ENCODE measurements at regions not wholly inside any gene's neighbourhood (a gene's known extent, or its start where the extent isn't known, plus 50 kb on each side); places are given as distances from the start of the nearest gene placed in this dataset.
"Not testable (repeated sequence)": the region's sequence is repeated elsewhere in the genome, so short reads cannot be mapped to it uniquely, and the experiment has no call there.

DNA sequence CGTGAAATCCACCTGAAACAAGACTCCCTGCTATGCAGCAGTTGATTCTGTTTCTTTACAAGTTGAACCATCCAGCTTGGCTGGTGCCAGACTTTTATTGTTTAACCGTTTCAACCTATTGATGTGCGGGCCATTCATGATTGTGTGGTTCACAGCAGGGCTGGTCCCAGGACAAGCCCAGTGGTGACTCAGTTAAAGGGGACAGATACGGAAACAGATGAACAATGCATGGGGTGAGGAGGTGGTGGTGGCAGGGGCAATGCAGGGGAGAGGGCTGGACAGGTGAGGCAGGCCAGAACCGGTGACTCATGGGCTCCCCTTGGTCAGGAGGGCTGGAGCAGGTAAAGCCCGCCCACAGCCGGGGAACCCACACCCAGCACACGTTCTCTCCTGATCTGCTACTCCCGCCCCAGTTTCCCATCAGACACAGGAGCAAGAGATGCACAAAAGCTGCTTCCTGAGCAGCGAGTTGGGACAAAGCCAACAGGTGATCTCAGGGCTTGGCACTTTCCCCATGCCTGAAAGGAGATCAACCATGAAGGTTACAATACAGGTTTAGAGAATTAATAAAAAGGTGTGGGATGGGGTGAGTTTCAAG, 232.2 kb downstream of the LY86 start:
- no peak for DNase-seq

DNA sequence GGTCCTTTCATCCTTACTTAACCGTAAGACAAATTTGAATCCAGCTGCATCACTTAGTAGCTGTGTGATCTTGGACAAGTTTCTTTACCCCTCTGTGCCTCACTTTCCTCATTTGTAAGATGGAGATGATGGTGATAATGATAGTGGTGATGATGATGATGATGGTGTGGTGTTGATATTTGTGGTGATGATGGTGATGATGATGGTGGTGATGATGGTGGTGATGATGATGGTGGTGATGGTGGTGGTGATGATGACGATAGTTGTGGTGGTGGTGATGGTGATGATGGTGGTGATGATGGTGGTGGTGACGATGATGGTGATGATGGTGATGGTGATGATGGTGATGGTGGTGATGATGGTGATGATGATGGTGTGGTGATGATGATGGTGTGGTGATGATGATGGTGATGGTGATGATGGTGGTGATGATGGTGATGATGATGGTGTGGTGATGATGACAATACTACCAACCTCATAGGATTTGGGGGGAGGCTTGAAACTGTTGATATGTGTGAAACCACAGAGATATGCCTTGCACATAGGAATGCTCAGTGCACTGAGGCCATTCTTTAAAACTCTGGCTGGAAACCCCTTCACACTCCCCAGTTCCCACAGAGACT, 233.2 kb downstream of the LY86 start:
- DNase-seq = no peak

DNA sequence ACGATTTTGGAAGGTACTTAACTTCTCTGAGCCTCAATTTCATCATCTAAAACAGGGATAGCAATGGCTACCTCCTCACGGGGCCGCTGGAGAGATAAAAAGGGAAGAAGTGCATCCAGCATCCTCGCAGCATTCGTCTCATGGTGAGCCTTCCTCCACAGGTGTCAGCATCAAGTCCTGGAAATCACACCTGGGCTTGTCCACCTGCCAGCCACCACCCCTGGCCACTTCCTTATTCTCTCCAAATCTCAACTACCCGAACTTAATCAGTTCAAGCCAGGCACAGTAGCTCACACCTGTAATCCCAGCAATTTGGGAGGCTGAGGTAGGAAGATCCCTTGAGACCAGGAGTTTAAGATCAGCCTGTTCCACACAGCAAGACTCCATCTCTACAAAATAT, 234.5 kb downstream of the LY86 start:
- DNase-seq = no peak

DNA sequence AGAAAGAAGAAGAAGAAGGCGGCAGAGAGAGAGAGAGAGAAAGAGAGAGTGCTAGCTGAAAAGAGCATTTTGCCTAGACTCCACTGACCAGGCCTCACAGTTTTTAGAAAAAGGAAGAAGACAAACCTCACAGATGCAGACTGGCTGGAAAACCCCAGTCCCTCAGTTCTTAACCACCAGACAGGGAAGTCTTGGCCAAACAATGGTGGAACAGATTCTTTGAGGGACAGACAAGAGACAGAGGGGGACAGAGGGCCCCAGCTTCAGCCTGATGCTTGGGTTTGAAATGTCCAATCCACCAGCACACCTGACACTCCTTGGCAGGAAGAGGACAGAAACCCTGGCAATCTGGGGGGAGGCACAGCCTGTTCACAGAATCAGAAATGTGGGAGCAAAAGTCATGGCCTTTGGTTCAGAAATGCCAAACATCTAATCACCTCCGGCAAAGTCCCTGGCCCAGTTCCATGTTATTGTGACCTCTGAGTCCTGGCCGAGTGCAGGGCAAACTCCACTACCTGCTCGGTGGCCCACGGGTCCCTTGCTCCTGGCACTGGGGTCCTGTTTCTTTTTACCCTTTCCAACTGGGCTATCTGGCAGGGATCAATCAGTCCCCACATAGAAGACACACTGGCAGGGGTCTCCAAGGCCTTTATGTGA, 235.2 kb downstream of the LY86 start:
- DNase-seq = no peak

DNA sequence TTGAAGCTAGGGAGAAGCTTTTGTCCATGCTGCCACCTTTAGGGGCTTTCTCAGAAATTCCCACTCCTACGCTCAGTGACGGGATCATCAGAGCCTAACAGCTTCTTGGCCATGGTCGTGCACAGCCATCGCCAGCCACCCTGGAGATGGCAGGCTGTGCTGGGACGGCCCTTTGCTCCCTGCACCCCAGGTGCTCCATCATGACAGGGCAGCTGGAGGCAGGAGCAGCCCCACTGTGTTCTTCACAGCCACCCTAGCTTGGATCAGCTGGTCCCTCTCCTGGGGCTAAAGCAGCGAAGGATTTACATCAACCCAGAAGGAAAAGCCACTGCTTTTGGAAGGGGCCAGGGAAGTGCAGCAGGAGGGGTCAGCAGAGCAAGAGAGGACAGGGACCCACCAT, 235.9 kb downstream of the LY86 start:
- DNase-seq = no peak

DNA sequence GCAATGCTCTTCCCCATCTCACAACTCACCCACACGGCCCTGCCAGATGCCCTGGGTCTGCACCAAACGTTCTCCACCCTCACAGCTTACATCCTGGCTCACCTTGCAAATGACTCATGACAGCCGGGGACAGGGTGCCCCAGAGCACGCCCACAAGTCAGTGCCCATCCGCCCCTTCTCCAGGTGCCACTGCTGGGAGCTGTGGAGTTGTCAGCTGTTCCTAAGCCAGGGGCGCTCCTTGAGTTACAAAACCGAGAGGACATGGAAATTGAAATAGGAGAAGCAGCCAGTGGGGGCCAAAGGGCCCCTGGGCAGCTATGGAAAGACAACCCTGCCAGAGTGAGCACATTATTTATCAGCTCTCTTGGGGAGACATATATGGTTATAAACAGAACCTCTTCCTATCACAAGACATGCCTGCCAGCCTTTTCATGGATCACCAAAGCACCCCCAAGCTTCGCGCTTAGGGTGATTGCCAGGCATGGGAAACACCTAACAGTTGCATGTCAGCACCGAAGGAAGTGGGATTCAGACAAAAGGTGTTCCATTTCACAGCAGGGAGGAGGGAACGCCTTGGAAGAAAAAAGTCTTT, 236.8 kb downstream of the LY86 start:
- no peak for DNase-seq

DNA sequence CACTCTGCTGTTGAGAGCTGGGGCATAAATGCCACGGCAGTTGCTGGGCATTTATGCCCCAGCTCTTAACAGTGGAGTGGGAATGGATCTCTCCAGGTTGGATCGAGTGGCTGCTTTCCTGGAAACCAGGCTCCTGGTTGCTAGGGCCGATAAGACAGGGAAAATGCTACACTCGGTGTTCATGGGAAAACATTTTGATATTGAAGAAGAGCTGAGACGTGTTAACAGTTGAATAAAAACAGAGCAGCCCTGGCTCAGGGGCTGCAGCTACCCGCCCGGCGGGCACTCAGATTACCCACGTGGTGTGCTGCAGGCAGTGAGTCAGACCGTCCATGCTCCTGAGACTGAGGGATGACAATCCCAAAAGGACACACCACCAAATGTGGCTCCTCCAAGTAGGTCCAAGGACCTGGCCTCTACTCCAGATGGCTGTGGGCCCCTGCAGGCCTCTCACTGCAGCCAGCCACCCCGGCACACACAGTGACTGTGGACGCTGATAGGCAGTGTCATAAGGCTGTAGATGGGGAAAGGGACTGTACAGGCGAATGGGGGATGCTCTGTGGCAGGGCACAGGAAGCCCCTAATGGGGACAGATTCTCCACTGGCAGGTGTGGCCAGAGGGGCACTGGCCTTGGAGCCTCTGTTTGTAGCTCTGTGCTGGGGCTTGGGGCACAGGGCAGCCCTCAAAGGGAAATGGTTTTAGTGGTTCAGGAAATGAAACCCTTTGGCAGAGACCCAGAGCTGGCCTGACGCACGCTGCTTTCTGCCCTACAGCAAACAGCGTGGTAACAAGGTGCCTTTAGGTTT, 237.8 kb downstream of the LY86 start:
- peak; percentile 86 for DNase-seq

DNA sequence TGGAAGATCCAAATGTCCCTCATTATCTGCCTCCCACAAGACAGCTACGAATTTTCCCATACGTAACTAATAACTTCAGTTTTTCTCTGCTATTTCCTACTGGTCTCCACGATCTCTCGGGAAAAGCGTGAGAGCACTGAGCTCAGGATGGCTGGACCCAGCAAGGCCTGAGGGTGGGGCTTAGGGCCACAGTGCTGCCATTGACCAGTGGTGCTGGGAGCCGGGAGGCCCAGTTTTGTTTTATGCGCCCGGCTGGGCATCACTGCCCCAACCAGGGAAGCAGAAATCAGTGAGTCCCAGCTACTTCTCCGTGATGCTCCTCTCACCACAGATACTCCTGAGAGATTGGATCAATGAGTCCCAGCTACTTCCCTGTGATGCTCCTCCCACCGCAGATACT, 238.4 kb downstream of the LY86 start:
- no peak for DNase-seq

DNA sequence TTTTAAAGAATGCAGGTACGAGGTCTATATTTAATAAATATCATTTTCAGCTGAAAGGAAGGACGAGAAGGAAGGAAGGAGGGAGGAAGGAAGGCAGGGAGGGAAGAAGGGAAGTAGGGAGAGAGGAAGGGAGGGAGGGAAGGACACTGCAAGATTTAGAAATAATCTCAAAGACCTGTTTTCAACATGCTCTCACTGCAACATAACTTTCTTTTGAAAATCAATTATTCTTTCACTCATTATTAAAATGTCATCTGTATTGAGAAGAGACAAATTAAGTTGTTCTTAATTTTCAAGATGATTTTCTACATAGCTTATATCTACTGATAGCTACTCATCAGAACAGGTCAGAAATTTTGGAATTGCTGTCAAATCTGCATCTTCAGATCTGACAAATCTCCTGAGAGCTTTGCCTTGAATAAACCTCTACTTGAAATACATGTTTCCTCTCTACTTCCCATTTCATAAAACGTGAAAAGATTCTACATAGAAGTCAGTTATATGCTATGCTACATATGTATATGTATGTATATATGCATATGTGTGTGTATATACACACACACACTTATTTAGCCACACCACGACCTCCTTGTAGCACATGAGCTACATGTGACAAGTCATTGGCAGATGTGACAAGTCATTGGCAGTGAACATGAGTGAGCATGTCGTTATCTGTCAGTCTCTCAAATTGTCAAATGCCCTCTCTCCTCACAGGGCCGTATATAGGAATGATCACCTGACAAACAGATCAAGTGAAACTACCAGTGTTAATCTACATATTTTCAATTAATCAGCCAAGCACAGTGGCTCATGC, 241.6 kb downstream of the LY86 start:
- no peak for DNase-seq

DNA sequence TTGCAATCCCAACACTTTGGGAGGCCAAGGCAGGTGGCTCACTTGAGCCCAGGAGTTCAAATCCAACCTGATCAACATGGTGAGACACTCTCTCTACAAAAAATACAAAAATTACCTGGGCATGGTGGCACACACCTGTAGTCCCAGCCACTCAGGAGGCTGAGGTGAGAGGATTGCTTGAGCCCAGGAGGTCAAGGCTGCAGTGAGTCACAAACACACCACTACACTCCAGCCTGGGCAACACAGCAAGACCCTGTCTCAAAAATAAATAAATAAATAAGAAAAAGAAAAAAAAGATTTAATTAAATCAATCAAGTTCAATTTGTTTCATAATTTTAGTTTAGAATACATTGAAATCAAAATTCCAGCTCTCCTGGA, 242.2 kb downstream of the LY86 start:
- not testable (repeated sequence) for DNase-seq

DNA sequence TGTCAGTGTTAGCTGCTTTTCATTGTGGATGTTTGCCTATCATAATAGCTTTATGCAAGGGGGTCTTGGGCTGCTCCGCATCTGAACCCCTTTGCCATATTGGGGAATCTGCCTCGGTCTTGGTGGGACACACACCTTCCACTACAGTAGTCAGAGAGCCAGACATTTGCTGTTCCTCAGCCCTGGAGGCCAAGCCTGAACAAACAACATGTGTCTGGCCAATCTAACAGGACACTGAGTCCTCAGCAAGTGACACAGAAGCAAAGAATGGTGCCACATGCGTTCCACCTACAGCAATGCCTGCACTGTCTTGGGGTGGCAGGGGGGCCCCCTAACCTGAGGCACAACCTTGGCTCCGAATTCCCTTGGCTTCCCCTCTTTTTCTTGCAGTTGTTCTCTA, 243.9 kb downstream of the LY86 start:
- no peak for DNase-seq

DNA sequence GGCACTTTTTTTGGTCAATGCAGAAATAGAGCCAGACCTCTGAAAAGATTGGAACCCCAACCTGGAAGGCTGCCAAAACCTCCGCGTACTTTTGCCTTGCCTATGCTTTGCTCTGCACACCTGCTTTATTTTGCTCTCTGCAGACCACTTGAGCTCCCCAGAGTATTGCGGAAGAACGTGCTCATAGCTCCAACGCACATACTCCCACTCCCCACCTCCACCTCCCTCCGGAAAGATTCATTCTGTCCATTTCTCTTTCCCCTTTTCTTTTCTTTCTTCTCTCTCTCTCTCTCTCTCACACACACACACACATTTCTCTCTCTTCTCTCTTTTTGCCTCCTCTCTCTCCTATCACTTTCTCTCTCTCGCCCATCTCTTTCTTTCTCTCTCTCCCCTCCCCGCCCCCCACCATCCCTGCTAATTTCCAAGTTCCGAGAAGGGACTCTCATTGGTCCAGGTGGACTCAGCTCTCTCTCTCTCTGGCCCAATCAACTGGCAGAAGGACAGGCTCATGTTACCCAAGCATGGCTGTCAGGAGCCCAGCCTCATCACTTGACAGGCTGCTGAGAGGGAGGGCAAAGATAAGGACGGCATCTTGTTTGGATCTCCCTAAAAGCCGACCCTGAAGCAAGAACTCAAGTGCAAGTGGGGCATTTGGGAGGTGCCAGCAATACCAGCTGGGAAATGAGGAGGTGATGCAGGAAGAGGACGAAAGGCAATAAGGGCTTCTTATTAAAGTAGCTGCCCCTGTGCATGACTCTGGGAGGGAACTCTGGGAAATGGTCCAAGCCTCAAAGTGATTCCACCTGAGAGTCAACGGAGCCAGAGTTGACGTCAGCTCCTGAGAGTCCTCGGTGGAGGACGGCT, 246.1 kb downstream of the LY86 start:
- DNase-seq = no peak

DNA sequence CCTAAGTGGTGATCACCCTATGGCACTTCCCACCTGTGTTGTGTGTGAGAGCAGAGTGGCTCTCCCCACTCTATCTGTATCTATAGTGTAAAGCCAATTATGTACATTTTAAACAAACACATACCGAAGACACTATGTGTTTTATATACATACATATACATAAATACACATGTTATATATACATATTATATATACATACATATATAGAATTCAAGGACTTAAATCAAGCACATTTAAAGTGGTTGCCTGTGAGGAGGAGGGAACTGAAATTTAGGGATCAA, 246.6 kb downstream of the LY86 start:
- DNase-seq = no peak

DNA sequence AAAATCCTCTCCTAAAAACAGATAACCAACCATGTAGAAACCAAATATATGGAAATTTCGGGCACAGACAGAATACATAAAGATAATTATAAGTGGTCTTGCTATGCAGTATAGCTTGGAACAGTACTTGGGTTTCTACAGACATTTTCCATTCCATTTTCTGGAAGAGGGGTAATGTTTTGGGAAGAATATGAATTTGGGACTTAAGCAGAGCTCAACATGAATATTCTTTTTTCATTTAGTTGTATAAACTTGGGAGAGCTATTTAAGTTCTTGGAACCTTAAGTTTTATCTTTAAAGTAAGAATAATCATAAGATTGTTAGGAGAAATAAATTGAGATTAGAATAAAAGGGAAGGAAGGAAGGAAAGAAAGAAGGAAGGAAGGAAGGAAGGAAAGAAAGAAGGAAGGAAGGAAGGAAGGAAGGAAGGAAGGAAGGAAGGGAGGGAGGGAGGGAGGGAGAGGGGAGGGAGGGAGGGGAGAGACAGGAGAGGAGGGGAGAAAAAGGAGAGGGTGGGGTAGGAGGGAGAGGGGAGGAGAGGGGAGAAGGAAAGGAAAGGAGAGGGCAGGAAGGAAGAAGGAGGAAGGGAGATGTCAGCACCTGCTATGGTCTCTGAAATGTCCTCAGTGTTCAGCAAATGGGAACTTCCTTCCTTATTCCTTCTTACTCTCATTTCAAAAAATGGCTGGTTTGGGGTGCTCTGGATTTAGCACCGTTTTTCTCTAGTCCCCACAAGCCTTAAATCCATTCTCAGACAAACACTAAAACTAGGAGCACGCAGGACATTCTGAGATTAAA, 248.3 kb downstream of the LY86 start:
- DNase-seq = no peak

DNA sequence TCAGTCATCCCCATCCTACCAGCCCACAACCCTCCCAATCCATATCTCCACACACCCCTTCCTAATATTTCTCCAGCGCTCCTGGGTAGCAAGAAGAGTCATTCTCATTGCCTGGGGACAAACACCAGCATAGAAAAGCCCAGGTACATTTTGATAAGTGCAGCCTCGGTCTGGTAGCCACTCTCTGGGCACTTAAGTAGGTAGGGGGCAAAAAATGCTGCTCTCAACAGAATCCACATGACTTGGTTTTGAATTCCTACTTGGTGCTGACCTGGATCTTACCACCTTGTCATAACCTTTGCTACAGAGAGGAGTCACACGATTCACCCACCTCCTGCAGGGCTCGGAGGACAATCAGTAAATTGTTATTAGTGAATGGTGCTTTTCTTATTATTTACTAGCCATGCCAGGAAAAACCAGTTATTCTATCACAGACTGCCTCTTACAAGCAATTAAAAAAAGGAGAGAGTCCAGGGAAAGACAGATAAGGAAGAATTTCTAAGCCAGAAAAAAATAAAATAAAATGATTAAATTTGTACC, 249.1 kb downstream of the LY86 start:
- no peak for DNase-seq

DNA sequence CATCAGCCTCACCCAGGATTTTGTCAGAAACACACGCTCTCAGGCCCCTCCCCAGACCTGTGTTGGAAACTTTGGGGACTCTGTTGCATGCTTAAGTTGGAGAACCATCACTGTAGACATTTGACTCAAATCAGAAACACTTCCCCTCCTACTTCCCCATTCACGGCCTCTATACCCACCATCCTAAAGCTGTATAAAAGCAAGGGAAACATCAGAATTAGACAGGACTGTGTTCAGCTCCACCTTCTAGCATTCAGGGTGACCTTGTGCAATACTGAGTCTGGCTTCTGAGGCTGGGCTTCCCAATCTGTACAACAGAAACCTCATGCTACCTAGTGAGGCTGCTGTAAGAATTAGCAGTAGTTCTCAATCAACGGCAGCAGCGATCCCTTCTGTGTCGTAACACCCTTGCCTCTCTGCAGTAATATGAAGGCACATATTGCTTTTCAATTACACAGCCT, 252.3 kb downstream of the LY86 start:
- DNase-seq = no peak

DNA sequence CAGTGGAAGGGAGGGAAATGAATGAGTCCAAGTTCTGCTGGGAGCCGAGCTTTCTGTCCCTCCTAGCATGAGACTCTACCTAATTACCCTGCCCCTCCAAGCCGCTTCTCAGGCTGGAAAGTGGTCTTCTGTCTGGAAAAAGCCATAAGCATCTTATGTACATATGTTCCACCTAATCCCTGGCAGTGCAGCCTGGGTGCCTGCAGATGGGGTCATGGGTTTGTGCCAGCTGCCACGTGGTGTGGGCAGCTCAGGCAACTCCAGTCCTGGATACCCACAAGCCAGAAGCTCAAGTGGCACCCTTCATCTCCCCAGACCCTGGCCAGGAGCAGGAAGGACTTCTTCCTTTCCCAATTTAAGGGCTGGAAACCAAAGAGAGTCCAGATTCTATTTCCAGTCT, 253.1 kb downstream of the LY86 start:
- DNase-seq = no peak

DNA sequence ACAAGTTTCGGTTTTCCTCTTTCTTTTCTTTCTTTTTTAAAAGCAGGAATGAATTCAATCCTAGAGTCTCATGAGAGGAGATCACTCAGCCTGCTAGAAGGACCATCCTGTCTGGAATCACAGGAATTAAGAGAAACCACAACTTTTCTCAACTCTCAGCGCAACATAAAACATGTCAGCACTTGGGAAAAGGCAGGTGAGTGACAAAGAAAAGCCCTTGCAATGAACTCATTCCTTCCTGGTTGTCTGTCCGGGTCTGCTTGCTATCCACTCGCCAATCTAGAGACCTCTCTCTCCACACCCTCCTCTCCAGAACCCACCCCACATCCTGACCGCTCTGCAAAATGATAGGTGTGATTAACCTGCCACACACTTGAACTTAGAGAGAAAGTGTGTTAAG, 253.8 kb downstream of the LY86 start:
- DNase-seq = no peak

DNA sequence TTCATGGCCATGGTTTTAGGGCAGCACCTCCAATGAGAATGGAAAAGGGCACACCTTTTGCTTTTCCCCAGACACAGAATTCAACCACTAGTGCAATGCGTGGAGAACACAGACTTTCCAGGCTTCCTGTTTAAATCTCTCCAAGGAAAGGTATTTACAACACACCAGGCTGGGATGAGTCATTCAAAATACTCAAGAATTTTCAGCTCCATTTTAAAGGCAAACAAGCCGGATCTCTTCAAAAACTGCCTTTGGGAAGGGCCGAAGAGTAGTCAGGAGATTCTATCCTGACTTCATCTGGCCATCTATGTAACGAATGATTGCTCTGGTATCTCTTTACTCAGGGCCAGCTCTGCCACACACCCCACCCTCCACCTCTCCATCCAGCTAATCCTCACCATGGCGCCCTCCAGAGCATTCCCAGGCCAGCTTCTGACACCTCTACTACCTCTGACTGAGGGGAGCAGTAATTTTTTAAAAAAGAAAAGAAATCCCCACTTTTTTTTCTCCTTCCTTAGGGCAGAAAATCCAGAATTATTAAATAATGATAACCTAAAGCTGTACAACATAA, 254.6 kb downstream of the LY86 start:
- no peak for DNase-seq

DNA sequence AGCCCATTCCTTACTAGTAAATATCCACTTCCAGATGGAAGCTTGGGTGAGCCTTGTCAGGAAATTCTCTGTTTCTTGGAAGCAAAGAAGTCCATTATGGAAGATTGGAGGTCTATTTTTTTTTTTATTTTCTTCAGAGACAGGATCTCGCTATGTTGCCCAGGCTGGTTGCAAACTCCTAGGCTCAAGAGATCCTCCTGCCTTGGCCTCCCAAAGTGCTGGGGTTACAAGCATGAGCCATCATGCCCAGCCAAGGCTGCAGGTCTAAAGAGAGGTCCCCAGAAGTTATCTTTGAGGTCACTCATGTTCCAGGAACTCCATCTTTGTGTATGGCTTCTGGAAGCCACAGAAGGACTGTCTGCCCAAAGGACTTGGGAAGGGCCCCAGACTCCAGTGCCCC, 255.3 kb downstream of the LY86 start:
- DNase-seq = no peak

Measured in KG1 (cell line).